GM19455 (cell line): ENCODE measurements at regions not wholly inside any gene's neighbourhood (a gene's known extent, or its start where the extent isn't known, plus 50 kb on each side); places are given as distances from the start of the nearest gene placed in this dataset.

Experiments used
- ATAC-seq: cut with Tn5 transposase; IDR thresholded peaks from one replicate; pipeline ENCODE4 v1.9.1; 2021; ENCODE audit not compliant: unreplicated experiment

DNA sequence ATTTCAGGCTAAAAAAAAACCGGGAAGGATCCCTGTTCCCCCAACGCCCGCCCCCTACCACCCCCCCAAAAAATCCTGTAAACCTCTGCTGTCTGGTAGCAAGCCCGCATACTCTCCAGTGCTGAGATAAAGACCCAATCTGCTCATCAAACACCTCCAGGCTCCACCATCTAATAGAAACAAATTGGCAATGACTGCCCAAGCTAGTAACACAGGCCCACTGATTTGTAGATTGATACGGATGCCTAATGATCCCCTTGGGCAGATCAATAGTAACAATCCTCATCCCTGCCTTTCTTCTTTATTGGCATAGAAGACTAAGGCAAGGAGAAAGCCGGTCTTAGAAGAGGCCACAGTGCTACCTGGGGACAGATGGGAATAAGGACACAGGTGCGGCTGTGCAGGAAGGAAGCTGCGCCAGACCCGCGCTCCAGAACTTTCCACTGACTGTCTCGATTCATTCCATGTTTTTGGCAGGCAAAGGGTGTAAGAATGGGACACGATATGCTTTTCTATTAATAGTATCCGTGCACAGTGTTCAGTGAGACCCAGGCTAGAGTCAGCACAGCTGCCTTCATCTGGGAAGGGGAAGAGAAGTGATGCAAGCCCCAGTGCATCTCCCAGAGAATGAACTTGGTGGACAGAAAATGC is 407.6 kb upstream of the PSMD7 start:
- no peak for ATAC-seq

DNA sequence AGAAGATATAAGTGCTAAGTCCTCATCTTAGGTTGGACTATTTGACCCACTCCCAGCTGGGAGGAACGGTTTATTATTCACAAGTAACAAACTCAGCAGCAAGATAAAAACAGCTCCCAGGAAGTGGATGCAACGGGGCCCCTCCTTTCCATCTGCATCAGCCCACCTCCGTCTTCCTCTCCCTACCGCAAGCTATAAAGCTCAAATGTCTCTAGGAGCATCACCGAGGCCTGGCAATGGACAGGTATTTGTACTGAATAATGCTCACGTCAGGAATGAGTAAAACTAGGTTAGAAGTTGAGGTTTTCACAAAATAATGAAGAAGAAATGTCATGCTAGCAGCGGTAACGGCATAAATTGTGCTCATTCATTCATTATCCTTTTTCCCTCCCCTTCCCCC is 408.7 kb upstream of the PSMD7 start:
- ATAC-seq: no peak

DNA sequence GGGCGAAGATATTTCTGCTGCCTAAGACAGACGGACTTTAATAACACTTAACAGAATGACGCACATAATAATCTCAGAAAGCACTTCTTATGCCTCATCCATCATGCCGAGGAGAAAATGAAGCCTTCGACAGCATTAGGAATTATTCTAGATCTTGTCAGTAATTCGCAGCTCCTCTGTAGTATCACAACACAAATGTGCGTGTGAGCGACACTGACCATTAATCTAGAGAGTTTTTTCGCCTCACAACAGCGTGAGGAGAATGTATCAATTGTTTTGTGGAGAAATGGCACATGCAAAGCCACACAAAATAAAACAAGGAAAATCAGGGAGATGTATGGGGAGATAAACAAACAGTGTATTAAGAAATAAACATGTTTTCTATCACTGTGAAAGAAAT is 410.2 kb upstream of the PSMD7 start:
- no peak for ATAC-seq

DNA sequence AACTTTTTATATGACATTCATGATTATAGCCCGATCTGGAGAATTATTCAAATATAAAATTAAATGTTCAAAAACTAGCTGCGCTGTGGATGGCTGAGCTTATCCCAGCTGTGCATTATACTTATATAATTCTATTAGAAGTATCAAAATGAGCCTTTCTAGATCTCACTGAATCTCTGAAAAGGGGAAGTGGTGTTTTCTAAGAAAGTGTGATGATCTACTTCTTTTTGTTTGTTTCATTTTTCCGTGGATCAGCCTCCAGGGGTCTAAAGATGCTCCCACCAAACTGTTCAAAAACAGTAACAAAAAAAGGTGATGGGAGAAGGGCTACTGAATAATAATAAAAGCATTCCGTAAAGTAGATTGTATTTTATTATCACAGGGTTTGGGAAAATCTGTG is 411.3 kb upstream of the PSMD7 start:
- no peak for ATAC-seq

DNA sequence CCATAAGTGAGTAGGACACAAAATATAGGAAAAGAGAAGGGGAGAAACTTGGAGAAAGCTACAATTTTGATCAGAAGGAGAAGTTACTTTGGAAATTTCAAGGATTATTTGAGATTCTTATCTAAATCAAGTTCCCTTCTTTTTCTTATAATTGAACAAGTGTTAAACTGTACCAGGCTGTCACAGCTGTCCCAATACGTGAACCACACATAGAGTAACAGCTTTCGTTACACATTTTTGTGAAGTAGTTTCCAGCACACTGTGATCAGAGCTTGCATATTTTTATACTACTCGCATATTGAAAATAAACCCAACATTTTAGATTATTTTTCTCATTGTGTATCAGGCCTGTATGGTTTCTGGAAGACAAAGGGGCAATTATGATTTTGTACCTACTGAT is 412.8 kb upstream of the PSMD7 start:
- no peak for ATAC-seq

DNA sequence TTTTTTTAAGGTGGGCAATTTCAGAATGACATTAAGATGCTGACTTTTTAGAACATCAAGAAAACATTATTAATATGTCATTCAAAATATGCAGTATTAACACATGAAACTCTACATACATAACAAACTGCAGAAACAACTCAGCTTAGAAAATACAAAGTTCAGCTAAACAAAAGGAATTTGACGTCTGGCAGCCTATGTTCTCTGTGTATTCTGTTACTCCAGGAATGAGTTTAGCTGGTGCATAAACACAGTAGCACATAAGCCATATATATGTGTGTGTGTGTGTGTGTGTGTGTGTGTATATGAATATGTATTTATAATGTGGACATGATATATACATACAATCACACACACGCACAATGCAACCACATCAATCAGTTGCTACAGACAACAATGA is 413.5 kb upstream of the PSMD7 start:
- ATAC-seq: no peak

DNA sequence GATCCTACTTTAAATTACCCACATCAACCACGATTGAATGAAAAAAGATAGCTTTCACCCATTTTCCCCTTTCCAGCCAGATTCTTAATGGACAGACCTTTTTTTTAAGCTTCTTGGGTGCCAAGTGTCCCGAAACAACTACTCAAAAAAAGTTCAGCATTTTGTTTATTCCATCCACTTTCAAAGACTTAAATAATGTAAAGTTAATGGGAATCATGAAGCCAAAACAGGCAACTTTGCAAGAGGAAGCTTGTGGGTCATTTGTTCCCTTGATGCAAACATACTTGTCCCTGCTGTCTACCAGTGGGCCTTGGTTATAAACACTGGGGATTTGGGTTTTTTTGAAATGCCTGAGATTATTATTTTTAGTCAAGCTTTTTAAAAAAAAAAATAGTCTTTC is 414.0 kb upstream of the PSMD7 start:
- ATAC-seq: no peak

DNA sequence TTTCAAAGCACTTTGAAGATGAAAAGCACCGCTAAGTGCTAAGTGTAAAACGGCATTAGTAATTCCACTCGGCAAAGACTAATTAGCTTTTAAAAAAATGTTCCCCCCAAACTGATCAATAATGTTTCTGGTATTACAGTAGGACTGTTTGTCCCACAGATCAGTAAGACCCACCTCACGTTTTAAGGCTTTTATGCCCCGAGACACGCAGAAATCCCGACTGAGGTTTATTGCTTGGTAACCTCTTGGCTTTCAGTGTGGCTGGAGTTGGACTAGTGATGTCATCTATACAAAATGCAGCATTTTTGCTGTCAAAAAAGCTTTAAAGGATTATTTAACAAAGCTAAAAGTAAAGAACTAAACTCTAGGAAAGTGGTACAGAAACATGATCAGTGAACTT is 414.6 kb upstream of the PSMD7 start:
- no peak for ATAC-seq

DNA sequence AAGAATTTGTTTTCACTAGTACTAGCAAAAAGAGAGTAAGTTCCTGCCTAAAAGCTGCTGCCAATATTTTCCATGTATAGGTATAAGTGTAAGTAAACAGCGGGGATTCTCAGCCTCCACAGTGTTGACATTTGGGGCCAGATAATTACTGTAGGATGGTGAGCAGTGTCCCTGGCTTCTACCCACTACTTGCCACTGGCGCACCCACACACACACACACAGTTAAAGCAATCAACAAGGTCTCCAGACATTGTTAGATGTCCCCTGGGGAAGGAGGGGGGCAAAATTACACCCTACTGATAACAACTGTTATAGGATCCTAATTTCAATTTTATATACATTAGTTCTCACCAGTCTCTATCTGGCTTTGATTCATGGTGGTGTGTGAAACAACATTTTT is 417.0 kb upstream of the PSMD7 start:
- no peak for ATAC-seq

DNA sequence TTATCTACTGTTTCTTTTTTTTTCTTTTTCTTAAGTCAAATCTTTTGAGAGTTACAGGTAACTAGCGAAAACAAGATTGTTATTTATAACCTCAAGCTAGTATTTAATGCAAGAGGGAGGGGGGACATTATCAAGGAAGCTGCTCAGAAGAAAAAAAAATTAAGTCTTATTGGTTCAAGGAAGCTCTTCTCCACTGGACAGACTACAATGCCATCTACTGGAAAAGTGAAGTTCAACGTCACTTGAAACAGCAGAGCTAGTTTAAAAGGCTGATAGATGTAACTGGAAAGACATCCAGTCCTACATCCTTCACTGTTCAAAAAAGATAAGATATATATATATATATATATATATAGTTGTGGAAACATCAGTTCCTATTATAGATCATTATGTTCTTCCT is 418.0 kb upstream of the PSMD7 start:
- no peak for ATAC-seq

DNA sequence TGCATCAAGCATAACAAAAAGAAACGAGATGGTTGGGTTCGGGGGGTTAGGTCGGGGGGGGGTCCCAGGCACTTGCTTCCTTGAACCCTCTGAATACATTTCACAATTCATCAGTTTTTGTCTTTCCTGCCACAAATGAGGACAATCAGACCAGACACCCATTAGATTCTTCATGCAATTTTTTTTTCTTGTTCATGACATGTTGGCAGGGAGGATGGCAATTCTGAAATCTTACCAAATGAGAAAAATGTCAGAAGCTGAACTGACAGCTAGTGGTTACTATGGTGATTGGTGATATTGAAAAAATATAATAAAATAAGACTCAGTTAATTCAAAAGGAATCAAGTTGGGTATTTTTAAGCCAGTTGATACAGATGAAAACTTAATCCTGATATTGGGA is 419.5 kb upstream of the PSMD7 start:
- ATAC-seq: no peak

DNA sequence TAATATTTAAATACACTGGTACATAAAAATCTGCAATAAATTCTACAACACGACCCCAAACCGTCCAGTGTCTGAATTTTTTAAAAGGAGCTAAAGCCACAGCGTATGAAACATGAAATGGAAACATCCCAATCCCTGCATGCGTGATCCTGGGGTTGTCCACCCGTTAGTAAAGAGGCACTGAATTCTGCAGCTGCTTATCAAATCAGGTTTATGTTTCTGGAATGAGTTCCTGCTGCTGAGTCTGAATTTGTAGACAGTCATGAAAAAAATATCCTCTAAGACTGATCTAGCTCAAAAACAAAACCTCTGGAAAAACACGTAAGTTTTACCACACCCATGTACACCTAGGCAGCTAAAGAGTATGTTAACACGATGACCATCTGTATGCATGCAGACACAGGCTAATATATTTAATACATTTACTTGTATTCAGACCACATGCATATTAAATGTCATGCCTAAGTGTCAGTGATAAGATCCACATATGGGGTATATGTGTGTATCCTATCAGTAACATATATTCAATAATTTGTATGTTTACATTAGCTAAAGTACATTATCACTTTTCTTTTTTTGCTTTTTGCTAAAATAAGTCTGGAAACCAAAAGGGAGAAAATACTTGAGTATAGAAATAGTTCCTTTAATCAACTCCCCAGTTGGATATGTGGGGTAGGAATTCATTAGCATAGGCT is 420.5 kb upstream of the PSMD7 start:
- ATAC-seq: no peak

DNA sequence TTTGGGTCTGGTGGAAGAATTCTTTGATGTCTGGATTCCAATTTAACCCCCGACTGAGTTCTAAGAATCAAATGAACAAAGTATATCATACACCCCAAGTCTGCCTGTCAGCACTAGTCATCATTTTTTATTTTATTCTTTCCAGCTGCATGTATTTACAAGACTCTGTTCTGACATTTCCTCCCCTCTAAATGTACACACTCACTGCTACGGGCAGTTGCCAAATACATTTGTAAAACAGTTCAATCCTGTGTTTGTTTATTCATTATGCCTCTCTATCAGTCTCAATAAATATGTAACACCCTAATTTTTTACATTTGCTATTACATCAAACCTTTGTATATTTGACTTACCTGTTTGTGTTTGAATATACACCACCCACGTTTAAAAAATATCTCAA is 422.3 kb upstream of the PSMD7 start:
- ATAC-seq: no peak

DNA sequence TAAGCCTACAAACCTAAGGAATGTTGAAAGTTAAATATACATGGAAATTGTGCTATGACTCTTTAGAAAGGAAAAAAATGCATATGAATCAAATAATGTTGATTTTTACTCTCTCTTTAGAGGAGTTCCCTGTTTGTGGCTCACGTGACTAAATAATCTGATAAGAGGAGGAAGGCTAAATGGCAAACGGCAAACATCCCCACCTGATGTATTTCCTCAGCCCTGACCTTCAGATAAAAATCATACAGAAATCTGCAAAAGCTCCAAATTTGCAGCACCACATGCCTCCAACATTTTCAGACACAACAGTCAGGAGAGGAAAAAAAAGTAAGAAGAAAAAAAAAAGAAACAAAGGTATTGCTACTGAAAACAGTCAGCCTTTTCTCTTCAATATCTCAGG is 423.0 kb upstream of the PSMD7 start:
- ATAC-seq: no peak

DNA sequence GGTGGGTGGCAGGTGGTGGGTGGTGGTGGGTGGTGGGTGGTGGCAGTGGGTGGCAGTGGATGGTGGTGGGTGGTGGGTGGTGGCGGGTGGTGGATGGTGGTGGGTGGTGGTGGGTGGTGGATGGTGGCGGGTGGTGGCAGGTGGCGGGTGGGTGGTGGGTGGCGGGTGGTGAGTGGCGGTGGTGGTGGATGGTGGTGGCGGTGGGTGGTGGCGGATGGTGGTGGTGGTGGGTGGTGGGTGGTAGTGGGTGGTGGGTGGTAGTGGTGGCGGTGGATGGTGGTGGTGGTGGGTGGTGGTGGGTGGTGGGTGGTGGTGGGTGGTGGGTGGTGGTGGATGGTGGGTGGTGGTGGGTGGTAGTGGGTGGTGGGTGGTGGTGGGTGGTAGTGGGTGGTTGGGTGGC is 423.8 kb upstream of the PSMD7 start:
- ATAC-seq: no peak

DNA sequence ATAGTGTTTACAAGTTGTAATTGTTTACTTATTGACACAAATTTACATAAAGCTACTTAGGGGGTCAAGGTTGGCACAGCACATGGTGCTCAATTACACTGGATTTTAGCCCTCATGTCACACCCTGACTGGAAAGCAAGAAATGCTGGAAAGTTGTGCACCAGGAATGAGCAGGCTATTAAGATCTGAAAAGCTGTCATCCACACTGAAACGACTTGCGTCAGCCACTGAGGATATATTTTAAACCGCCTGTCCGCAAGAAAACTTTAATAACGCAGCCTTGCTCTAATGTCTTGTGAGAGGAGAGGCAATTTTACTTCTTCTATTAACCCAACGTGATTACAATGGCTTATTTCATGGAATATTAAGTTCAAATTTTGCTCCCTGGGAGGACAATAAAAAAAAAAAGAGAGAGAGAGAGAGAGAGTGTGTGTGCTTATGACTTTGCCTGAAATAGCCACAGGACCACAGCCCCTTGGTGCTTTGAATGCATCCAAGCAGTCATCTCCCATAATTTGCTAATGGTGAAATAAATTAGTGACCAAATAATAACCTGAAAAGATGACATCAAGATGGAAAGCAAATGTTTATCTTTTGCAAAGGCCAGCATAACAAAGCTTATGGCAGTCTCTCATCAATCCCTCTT is 425.4 kb upstream of the PSMD7 start:
- ATAC-seq: no peak

DNA sequence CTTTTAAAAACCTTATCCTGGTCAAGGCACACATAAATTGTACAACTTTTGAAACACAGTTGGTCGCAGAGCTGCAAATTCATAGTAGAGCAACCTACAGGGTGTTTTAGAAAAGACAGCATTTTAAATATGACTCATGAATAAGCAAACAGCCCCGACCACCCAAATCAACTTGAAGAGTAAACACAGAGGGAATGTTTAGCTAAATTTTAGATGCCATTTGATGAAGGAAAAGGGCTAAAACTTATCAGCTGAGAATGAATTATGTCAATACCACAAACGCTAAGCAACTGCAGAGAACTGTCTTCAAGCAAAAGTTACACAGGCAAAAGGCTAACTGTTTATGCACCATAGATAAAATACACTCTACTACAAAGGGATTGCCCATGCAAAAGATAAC is 427.5 kb upstream of the PSMD7 start:
- ATAC-seq: no peak

DNA sequence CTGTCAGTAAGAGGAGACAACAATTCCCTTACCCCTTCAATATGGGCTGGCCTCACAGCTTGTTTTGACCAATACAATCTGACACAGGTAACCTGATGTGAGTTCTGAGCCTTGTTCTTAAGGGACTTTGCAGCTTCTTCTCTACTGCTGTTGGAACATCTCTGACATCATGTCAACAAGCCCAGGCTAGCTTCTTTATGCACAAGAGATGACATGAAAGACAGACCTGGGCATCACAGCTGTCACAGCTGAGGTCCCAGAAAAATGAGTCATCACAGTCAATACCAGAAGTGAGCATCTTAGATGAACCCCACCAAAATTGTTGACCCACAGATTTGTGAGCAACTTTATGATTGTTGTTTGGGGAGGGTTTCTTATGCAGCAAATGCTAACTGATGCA is 431.7 kb upstream of the PSMD7 start:
- ATAC-seq: no peak

DNA sequence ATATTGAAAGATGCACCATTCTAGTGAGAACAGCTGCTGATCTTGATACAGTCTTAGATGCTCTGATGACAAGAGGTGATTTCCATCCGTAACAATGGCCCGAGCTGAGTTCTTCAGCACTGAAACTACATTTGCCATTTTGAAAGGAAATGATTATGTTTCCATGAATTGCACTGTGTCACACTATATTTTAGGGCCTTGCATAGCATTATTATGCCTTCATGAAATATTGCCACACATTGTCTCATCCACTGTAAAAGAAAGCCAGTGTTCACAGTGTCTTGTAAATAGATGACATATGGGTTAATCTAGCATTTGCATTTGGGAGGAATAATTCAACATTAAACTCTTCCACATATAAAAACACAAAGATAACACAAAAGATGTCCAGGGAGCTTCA is 438.3 kb upstream of the PSMD7 start:
- ATAC-seq: no peak

DNA sequence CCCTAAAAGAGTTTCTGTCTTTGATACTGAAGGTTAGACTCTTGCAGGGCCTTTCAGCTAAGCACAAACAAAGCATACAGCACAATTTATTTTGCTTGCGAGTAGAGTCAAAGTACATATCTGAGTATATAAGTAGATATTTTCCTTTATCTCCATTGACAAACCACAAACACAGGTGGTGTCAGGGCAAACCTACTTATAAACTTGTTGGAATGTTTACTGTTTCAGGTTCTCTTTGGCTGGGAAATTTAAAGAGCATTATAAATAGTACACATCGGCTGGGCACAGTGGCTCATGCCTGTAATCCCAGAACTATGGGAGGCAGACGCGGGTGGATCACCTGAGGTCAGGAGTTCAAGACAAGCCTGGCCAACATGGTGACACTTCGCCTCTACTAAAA is 442.6 kb upstream of the PSMD7 start:
- no peak for ATAC-seq

DNA sequence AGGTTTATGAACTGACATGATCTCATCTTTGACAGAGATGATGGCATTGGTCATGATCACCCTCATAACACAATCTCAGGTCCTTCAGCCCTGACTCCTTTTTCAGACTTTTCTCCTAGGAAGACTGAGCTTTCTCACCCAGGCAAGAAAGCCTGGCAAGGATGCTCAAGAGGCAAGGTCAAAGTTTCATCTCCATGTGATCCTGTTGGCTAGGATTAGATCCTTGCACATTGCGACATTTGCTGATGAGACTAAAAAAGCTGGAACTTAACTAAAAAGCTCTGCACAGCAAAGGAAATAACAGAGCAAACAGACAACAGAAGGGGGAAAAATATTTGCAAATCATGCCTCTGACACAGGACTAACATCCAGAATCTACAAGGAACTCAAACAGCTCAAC is 444.1 kb upstream of the PSMD7 start:
- no peak for ATAC-seq

DNA sequence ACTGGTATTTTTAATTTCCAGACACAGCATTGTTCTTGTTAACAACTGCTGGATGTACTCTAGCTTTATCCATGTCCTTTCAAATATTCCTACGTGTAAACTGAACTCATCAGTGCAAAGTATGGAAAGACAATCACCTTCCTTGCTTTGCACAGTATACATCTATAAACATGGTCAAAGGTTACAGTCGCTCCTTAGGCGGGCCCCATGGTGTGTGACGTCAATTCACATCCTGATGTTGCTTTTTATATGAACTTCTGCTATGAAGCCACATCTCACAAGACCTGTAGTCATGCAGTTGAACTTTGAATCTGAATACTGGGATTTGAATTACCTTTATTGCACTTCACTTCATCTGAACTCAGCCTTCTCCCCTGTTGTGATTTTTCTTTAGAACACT is 447.6 kb upstream of the PSMD7 start:
- ATAC-seq: no peak

DNA sequence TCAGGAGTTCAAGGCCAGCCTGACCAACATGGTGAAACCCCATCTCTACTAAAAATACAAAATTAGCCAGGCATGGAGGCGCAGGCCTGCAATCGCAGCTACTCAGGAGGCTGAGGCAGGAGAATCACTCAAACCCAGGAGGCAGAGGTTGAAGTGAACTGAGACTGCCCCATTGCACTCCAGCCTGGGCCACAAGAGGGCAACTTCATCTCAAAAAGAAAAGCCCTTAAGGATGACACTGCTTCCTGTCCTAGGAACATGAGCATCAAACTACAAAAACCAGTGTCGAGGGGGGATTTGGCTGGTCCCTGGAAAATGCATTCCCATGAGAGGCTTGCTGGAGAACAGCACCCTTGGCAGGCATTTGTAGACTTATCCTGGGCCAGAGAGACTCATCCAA is 449.5 kb upstream of the PSMD7 start:
- no peak for ATAC-seq
